ENCODE measurements at regions not wholly inside any gene's neighbourhood (a gene's known extent, or its start where the extent isn't known, plus 50 kb on each side); places are given as distances from the start of the nearest gene placed in this dataset.
"Not testable (repeated sequence)": the region's sequence is repeated elsewhere in the genome, so short reads cannot be mapped to it uniquely, and the experiment has no call there.

DNA sequence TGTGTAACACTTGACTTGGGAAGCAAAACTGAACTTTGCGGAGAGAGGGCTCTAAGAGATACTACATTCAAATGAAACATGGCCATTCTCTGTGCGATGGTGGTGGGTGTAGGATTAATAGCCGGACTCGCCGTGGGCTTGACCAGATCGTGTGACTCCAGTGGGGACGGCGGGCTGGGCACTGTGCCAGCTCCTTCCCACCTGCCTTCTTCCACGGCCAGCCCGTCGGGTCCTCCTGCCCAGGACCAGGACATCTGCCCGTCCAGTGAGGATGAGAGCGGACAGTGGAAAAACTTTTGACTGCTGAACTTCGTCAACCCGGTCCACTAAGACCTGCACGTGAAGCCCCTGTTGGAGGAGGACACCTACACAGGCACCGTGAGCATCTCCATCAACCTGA, 137.4 kb downstream of the OR4C45 start:
- H3K4me3 ChIP-seq (ENCODE audit: low read depth, low read length) = no peak overlapping the region
- no peak for DNase-seq (ENCODE audit: low read depth)
- TF ChIP-seq, protein P1, sequence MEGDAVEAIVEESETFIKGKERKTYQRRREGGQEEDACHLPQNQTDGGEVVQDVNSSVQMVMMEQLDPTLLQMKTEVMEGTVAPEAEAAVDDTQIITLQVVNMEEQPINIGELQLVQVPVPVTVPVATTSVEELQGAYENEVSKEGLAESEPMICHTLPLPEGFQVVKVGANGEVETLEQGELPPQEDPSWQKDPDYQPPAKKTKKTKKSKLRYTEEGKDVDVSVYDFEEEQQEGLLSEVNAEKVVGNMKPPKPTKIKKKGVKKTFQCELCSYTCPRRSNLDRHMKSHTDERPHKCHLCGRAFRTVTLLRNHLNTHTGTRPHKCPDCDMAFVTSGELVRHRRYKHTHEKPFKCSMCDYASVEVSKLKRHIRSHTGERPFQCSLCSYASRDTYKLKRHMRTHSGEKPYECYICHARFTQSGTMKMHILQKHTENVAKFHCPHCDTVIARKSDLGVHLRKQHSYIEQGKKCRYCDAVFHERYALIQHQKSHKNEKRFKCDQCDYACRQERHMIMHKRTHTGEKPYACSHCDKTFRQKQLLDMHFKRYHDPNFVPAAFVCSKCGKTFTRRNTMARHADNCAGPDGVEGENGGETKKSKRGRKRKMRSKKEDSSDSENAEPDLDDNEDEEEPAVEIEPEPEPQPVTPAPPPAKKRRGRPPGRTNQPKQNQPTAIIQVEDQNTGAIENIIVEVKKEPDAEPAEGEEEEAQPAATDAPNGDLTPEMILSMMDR (conservative IDR thresholded peaks at IDR 0.05; ENCODE audit: low read depth, low read length) = no peak

DNA sequence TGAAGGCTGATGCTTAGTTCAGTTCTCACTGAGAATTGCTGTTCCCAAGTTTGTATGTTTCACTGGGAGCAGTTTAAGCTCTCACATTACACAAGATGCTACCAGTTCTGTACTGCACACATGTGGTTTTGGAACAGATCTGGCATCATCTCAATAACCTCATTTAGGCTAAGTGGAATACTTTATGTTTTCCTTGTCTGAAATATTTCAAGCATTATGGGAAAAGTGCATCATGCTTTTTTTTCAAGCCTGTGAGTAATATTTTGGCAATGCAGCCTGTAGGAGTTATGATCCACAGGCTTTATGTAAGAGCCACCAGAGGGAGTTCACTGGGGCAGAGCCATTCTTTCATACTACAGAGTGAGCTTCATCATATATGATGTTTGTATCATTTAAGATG, 141.5 kb downstream of the OR4C45 start:
- TF ChIP-seq, protein P1 (conservative IDR thresholded peaks at IDR 0.05; ENCODE audit: low read depth, low read length) = no peak
- no peak for DNase-seq (ENCODE audit: low read depth)
- H3K4me3 ChIP-seq (ENCODE audit: low read depth, low read length) = no peak overlapping the region

DNA sequence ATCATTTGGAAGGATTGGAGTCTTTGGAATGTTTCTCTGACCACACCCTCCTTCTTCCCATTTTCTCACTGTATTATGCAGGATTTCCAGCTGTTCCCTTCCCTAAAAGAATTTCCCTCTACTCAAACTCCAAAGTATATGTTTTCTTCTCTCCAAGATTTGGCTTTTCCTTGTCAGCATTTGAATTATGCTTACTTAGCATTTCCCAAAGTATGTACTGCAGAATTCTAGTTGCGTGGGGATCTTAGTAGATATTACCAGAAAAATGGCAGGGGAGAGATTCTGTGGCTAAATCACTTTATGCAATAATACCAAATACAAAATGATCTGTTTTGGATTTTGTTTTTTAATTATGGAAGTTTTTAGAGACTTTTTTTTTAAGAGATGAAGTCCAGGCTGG, 142.3 kb downstream of the OR4C45 start:
- TF ChIP-seq, protein P1 (conservative IDR thresholded peaks at IDR 0.05; ENCODE audit: low read depth, low read length) = no peak
- no peak overlapping the region for H3K4me3 ChIP-seq (ENCODE audit: low read depth, low read length)
- no peak for DNase-seq (ENCODE audit: low read depth)

DNA sequence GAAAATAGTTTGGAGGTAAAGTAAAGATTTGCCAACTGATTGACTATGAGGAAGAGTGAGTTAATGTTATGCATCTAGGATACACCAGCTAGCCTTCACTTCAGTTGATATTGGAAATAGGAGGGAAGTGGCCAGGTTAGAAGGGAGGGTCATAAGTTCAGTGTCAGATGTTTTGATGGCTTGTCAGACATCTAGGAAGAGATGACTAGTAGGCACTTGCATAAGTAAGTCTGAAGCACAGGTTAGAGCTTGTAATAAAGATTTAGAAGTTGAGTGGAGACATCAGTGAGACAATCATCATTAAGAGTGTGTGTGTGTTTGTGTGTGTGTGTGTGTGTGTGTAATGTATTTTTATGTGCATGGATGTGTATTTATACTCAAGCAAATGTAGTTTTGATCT, 146.1 kb downstream of the OR4C45 start:
- no peak for DNase-seq (ENCODE audit: low read depth)
- TF ChIP-seq, protein P1 (conservative IDR thresholded peaks at IDR 0.05; ENCODE audit: low read depth, low read length) = no peak

DNA sequence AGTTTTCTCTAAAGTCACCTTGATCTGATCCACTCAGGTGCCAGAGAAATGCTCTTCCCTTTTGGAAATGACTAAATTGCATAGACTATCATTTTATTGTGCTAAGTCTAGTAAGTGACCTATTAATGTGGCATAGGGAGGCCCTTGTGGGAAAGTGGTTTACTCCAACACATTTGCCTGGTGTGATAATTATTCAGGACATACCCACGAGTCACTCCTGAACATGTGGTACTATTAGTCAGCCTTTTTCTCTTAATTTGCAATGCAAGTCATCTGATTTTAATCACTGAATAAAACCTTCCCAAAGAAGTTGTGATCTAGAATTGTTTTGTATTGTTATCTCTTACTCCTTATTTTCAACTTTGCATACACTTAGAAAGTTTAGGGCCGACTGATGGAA, 148.7 kb downstream of the OR4C45 start:
- H3K4me3 ChIP-seq (ENCODE audit: low read depth, low read length) = no peak overlapping the region
- TF ChIP-seq, protein P1 (conservative IDR thresholded peaks at IDR 0.05; ENCODE audit: low read depth, low read length) = no peak

More for the DNA sequence above, 146.1 kb downstream of the OR4C45 start:
- no peak overlapping the region for H3K4me3 ChIP-seq (ENCODE audit: low read depth, low read length)

DNA sequence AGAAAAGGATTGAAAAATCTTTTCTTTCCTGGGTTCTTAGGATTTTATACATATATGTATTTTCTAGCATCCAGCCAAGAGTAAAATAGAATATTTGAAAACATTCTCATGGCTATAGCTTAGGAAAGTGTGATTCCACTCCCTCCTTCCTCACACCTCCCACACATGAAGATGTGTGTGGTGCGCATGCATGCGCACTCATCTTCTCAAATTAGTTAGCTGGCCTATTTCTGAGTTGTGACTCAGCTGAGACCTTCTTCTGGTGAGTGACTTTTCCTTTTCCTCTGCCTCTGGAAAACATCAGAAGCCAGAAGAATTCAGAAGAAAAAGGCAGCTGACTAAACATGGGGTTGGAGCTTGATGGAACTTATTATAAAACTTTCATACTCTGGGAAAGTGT, 149.8 kb downstream of the OR4C45 start:
- no peak for DNase-seq (ENCODE audit: low read depth)
- TF ChIP-seq, protein P1 (conservative IDR thresholded peaks at IDR 0.05; ENCODE audit: low read depth, low read length) = no peak
- H3K4me3 ChIP-seq (ENCODE audit: low read depth, low read length) = no peak overlapping the region

More for the DNA sequence above, 148.7 kb downstream of the OR4C45 start:
- DNase-seq (ENCODE audit: low read depth) = no peak

DNA sequence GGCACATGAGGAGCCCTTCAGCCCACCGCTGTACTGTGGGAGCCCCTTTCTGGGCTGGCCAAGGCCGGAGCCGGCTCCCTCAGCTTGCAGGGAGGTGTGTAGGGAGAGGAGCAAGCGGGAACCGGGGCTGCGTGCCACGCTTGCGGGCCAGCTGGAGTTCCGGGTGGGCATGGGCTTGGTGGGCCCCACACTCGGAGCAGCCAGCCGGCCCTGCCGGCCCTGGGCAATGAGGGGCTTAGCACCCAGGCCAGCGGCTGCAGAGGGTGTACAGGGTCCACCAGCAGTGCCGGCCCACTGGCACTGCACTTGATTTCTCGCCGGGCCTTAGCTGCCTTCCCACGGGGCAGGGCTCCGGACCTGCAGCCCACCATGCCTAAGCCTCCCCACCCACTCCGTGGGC, 150.5 kb downstream of the OR4C45 start:
- not testable (repeated sequence) for DNase-seq (ENCODE audit: low read depth); H3K4me3 ChIP-seq (ENCODE audit: low read depth, low read length)

DNA sequence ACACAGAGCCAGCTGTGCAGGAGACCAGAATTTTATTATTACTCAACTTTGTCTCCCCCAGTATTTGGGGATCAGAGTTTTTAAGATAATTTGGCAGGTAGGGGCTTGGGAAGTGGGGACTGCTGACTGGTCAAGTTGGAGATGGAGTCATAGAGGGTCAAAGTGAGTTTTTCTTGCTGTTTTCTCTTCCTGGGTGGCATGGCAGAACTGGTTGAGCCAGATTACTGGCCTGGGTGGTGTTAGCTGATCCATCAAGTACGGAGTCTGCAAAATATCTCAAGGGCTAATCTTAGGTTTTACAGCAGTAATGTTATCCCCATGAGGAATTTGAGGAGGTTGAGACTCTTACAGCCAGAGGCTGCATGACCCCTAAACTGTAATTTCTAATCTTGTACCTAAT, 153.5 kb downstream of the OR4C45 start:
- DNase-seq (ENCODE audit: low read depth) = no peak
- TF ChIP-seq, protein P1 (conservative IDR thresholded peaks at IDR 0.05; ENCODE audit: low read depth, low read length) = no peak
- H3K4me3 ChIP-seq (ENCODE audit: low read depth, low read length) = no peak overlapping the region
